Endothelial cell (in vitro differentiated cells): ENCODE measurements at regions not wholly inside any gene's neighbourhood (a gene's known extent, or its start where the extent isn't known, plus 50 kb on each side); places are given as distances from the start of the nearest gene placed in this dataset.
A peak's percentile ranks its signal among the peaks of the same experiment; 100 is the strongest.

Source experiments
- DNase-seq: peaks from one replicate; pipeline ENCODE4 v3.0.0; 2021; ENCODE audit warnings: low spot score
- H3K27ac Mint-ChIP-seq: one replicate; pipeline ENCODE4 v1.8.0; 2021; ENCODE audit warnings: mixed read lengths, inconsistent platforms; ENCODE audit not compliant: unreplicated experiment
- H3K27me3 Mint-ChIP-seq: one replicate; pipeline ENCODE4 v1.8.0; 2021; ENCODE audit warnings: mild to moderate bottlenecking, moderate library complexity, mixed read lengths, inconsistent platforms; ENCODE audit not compliant: unreplicated experiment
- H3K36me3 Mint-ChIP-seq: one replicate; pipeline ENCODE4 v1.8.0; 2021; ENCODE audit warnings: mild to moderate bottlenecking, low read depth, mixed read lengths, inconsistent platforms; ENCODE audit not compliant: unreplicated experiment
- H3K4me1 Mint-ChIP-seq: one replicate; pipeline ENCODE4 v1.8.0; 2021; ENCODE audit warnings: mild to moderate bottlenecking, mixed read lengths, inconsistent platforms; ENCODE audit not compliant: unreplicated experiment
- H3K4me3 Mint-ChIP-seq: one replicate; pipeline ENCODE4 v1.8.0; 2021; ENCODE audit warnings: mild to moderate bottlenecking, mixed read lengths, inconsistent platforms; ENCODE audit not compliant: unreplicated experiment
- H3K9me3 Mint-ChIP-seq: one replicate; pipeline ENCODE4 v1.8.0; 2021; ENCODE audit warnings: mixed read lengths, inconsistent platforms; ENCODE audit not compliant: unreplicated experiment
- TF ChIP-seq, protein P1 (sequence below): fragments of 200-600 bp; sonication (generic); IDR thresholded peaks from one replicate; pipeline ENCODE4 v1.5.0; 2021; ENCODE audit warnings: antibody characterized with exemption; ENCODE audit not compliant: unreplicated experiment

DNA sequence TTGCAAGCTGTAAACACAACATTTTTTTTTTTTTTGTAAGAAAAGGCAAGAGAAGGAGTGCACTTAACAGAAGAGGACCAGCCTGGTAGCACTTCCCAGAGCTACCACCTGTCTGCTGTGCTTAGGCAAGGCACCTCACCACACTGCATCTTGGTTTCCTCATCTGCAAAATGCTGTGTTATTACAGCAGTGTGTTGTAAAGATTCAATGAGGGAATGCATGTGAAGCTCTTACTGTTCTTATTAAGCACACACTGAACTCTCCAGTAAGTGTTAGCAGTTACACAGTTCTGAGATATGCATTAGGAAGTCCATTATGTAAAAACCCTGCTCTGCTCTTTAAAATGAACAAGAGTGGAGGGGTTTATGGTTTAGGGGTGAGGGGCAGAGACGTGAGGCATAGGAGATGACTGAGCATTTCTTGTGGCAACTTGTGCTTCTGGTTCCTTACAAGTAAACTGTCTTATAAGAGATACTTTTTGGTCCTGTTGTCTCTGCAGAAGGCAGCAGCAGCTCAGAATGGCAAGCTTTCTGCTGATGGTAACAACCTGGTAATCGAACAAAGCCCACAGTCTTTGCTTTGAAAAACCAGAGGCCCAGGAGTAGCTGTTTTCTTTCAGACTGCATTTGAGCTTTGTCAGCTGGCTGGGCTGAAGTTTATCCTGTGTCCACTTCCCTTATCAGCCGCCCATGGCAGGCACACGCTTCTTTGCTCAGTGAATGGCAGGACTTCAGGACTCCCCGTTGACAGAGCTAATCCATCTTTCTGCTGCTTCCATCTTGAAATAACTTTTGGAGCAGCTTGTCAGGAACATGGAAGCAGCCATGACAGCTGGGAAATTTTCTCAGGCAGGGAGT is 98.8 kb upstream of the BMPER start:
- H3K27ac Mint-ChIP-seq = no peak overlapping the region
- H3K4me1 Mint-ChIP-seq = no peaks in the 10 kb centered on the region
- no peaks in the 10 kb centered on the region for H3K36me3 Mint-ChIP-seq
- H3K9me3 Mint-ChIP-seq = no peaks in the 10 kb centered on the region
- peaks cover 2% of the 10 kb centered on the region for H3K27me3 Mint-ChIP-seq
- DNase-seq = no peak
- no peak overlapping the region for H3K4me3 Mint-ChIP-seq
- TF ChIP-seq, protein P1, sequence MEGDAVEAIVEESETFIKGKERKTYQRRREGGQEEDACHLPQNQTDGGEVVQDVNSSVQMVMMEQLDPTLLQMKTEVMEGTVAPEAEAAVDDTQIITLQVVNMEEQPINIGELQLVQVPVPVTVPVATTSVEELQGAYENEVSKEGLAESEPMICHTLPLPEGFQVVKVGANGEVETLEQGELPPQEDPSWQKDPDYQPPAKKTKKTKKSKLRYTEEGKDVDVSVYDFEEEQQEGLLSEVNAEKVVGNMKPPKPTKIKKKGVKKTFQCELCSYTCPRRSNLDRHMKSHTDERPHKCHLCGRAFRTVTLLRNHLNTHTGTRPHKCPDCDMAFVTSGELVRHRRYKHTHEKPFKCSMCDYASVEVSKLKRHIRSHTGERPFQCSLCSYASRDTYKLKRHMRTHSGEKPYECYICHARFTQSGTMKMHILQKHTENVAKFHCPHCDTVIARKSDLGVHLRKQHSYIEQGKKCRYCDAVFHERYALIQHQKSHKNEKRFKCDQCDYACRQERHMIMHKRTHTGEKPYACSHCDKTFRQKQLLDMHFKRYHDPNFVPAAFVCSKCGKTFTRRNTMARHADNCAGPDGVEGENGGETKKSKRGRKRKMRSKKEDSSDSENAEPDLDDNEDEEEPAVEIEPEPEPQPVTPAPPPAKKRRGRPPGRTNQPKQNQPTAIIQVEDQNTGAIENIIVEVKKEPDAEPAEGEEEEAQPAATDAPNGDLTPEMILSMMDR = no peak

GRCh38 chr7:33807155-33807530 is 98.2 kb upstream of the BMPER start:
- no peaks in the 10 kb centered on the region for H3K36me3 Mint-ChIP-seq
- no peak overlapping the region for H3K27ac Mint-ChIP-seq
- TF ChIP-seq, protein P1 = no peak
- H3K9me3 Mint-ChIP-seq = no peaks in the 10 kb centered on the region
- H3K4me3 Mint-ChIP-seq = no peak overlapping the region
- no peak for DNase-seq
- H3K4me1 Mint-ChIP-seq = no peaks in the 10 kb centered on the region
- peaks cover 2% of the 10 kb centered on the region for H3K27me3 Mint-ChIP-seq

DNA sequence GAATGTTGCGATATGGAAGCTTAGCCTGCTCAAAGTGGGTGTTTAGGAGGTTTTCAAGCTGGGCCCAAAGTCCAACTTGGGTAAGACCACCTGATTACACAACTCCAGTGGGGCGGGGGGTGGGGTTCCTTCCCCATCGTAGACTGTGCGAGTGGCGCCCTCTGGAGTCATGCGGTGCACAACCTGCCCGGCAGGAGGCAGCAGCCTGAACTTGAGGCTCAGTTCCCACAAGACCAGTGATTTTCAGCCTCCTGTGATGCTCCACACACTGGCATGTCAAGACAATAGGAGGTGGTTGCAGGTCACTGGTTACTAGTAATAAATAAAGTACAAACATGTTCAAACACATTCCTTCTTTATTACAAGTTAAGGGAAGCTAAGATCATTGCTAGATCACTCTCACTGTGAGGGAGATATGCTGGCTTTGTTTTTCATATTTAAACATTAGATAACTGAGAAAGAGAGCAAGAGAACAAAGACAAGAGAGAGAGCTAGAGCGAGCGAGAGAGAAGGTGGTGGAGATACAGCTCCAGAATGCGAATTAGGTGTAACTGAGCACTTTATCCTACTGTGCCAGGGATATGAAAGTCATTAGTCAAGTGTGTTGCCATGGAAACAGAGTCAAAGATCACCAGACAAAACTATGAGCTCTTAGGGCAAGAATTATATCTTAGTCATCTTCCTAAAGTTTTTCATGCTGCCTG is 97.4 kb upstream of the BMPER start:
- H3K27me3 Mint-ChIP-seq = peaks cover 2% of the 10 kb centered on the region

DNA sequence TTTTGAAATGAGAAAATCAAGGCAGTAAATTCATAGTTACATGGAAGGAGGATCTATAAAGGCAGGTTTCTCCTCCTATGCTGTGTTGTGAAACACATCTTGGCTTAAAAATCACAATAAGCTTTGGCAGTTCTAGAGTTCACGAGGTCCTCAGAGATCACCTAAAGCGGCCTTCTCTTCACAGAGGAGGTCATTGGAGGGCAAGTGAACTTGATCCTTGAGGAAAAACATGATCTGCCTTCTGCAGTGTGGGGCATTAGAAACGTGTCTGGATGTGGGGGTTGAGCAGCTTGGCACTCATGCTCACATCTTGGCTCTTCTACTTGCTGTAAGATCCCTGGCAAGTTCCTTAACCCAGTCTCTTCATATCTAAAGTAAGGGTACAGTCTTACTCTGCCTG is 96.1 kb upstream of the BMPER start:
- no peaks in the 10 kb centered on the region for H3K4me1 Mint-ChIP-seq
- H3K36me3 Mint-ChIP-seq = no peaks in the 10 kb centered on the region
- no peaks in the 10 kb centered on the region for H3K9me3 Mint-ChIP-seq
- peaks cover 2% of the 10 kb centered on the region for H3K27me3 Mint-ChIP-seq
- no peak overlapping the region for H3K27ac Mint-ChIP-seq
- H3K4me3 Mint-ChIP-seq = no peak overlapping the region
- TF ChIP-seq, protein P1 = no peak
- no peak for DNase-seq

More for the DNA sequence above, 97.4 kb upstream of the BMPER start:
- TF ChIP-seq, protein P1 = peak; percentile 43
- no peak overlapping the region for H3K4me3 Mint-ChIP-seq
- no peaks in the 10 kb centered on the region for H3K9me3 Mint-ChIP-seq
- no peaks in the 10 kb centered on the region for H3K4me1 Mint-ChIP-seq
- peak; percentile 36 for DNase-seq
- H3K36me3 Mint-ChIP-seq = no peaks in the 10 kb centered on the region
- no peak overlapping the region for H3K27ac Mint-ChIP-seq

- Mint-ChIP-seq H3K4me1 (no peaks in the 10 kb centered on the region), H3K9me3 (no peaks in the 10 kb centered on the region)
- no peak for DNase-seq
Measured at GRCh38 chr7:33810356-33810755, 95.0 kb upstream of the BMPER start.

More at GRCh38 chr7:33810356-33810755, 95.0 kb upstream of the BMPER start:
- TF ChIP-seq, protein P1 = no peak
- Mint-ChIP-seq H3K4me3 (no peak overlapping the region), H3K36me3 (no peaks in the 10 kb centered on the region), H3K27ac (no peak overlapping the region), H3K27me3 (peaks cover 2% of the 10 kb centered on the region)
